Fibroblast of villous mesenchyme (primary cell): ENCODE measurements at regions not wholly inside any gene's neighbourhood (a gene's known extent, or its start where the extent isn't known, plus 50 kb on each side); places are given as distances from the start of the nearest gene placed in this dataset.

Experiments
- DNase-seq: peaks from one replicate; pipeline ENCODE4 v3.0.0-alpha.2; 2010; ENCODE audit warnings: low read depth
- H3K4me3 ChIP-seq: 2 replicates; pipeline ENCODE4 v1.5.1; 2011; ENCODE audit warnings: low read depth, mild to moderate bottlenecking, low read length
- CTCF ChIP-seq: IDR thresholded peaks from 2 replicates; pipeline ENCODE4 v1.5.1; 2012; ENCODE audit warnings: low read depth, mild to moderate bottlenecking, low read length; ENCODE audit not compliant: insufficient read depth

GRCh38 chr3:151550642-151551041, 89.8 kb upstream of the IGSF10 start:
- TF ChIP-seq CTCF, result no peak
- H3K4me3 ChIP-seq, result no peak overlapping the region
- no peak for DNase-seq

- TF ChIP-seq CTCF, result no peak
- no peak overlapping the region for H3K4me3 ChIP-seq
- no peak for DNase-seq
Observed at GRCh38 chr3:151550025-151550618, 89.3 kb upstream of the IGSF10 start.

- TF ChIP-seq CTCF, result no peak
- no peak overlapping the region for H3K4me3 ChIP-seq
- DNase-seq, result no peak
Observed at GRCh38 chr3:151548195-151548594, 87.3 kb upstream of the IGSF10 start.

- H3K4me3 ChIP-seq, result no peak overlapping the region
- DNase-seq, result no peak
- TF ChIP-seq CTCF, result no peak
Observed at GRCh38 chr3:151544164-151544548, 83.3 kb upstream of the IGSF10 start.

- TF ChIP-seq CTCF, result no peak
- H3K4me3 ChIP-seq, result no peak overlapping the region
- DNase-seq, result no peak
Observed at GRCh38 chr3:151541178-151541577, 80.3 kb upstream of the IGSF10 start.

- H3K4me3 ChIP-seq, result no peak overlapping the region
- DNase-seq, result no peak
- no peak for TF ChIP-seq CTCF
Observed at GRCh38 chr3:151539599-151539998, 78.7 kb upstream of the IGSF10 start.
